BJ (cell line): ENCODE measurements at regions not wholly inside any gene's neighbourhood (a gene's known extent, or its start where the extent isn't known, plus 50 kb on each side); places are given as distances from the start of the nearest gene placed in this dataset.

Experiments
- CTCF ChIA-PET: fragments of 350-600 bp; formaldehyde crosslinking; extraction: SDS; loops from one replicate; lab custom pipeline; 2021; ENCODE audit warnings: antibody characterized with exemption, inconsistent platforms; lab: Yijun Ruan, JAX
- POLR2A ChIA-PET: fragments of 300-600 bp; sonication (Branson Sonifier 250); formaldehyde crosslinking; extraction: SDS; loops from one replicate; lab custom pipeline; 2021; ENCODE audit warnings: antibody characterized with exemption; lab: Charles Lee
- DNase-seq: peaks from one replicate; pipeline ENCODE4 v3.0.0-alpha.2; 2011; ENCODE audit warnings: low read depth
- H3K27me3 ChIP-seq: 2 replicates; pipeline ENCODE4 v1.6.0; 2011; ENCODE audit warnings: low read length; ENCODE audit not compliant: control insufficient read depth, insufficient read depth
- H3K36me3 ChIP-seq: 2 replicates; pipeline ENCODE4 v1.5.1; 2011; ENCODE audit warnings: low read length; ENCODE audit not compliant: control insufficient read depth, insufficient read depth
- H3K4me3 ChIP-seq: 2 replicates; pipeline ENCODE4 v1.5.1; 2011; ENCODE audit warnings: low read depth, mild to moderate bottlenecking, control low read depth, low read length
- CTCF ChIP-seq: IDR thresholded peaks from 2 replicates; pipeline ENCODE4 v1.5.1; 2011; ENCODE audit warnings: low read depth, mild to moderate bottlenecking, control low read depth, inconsistent platforms, low read length, moderate library complexity; ENCODE audit not compliant: insufficient read depth

GRCh38 chrX:116667346-116668134, 204.8 kb upstream of the CT83 start:
- TF ChIP-seq CTCF: no peak
- Histone ChIP-seq H3K4me3 (no peak overlapping the region), H3K27me3 (no peaks in the 10 kb centered on the region), H3K36me3 (no peaks in the 10 kb centered on the region)
- ChIA-PET POLR2A (no interaction called here), CTCF (no interaction called here)
- no peak for DNase-seq

- no peak for DNase-seq
- no peak for TF ChIP-seq CTCF
- CTCF ChIA-PET: no interaction called here
- Histone ChIP-seq H3K27me3 (no peaks in the 10 kb centered on the region), H3K36me3 (no peaks in the 10 kb centered on the region), H3K4me3 (no peak overlapping the region)
- POLR2A ChIA-PET: no interaction called here
Measured at GRCh38 chrX:116657071-116657470, 194.3 kb upstream of the CT83 start.

GRCh38 chrX:116628464-116628863, 165.7 kb upstream of the CT83 start:
- H3K4me3 ChIP-seq: no peak overlapping the region
- POLR2A ChIA-PET: no interaction called here
- H3K27me3 ChIP-seq: no peaks in the 10 kb centered on the region
- H3K36me3 ChIP-seq: no peaks in the 10 kb centered on the region
- no peak for DNase-seq
- TF ChIP-seq CTCF: no peak
- CTCF ChIA-PET: no interaction called here

- Histone ChIP-seq H3K4me3 (no peak overlapping the region), H3K36me3 (no peaks in the 10 kb centered on the region), H3K27me3 (no peaks in the 10 kb centered on the region)
- no peak for DNase-seq
- no peak for TF ChIP-seq CTCF
- ChIA-PET CTCF (no interaction called here), POLR2A (no interaction called here)
Measured at GRCh38 chrX:116618546-116618945, 155.8 kb upstream of the CT83 start.

GRCh38 chrX:116607776-116608175, 145.0 kb upstream of the CT83 start:
- ChIA-PET POLR2A (no interaction called here), CTCF (no interaction called here)
- H3K4me3 ChIP-seq: no peak overlapping the region
- H3K36me3 ChIP-seq: no peaks in the 10 kb centered on the region
- no peak for DNase-seq
- no peak for TF ChIP-seq CTCF
- H3K27me3 ChIP-seq: no peaks in the 10 kb centered on the region
